Kidney (tissue), 13 donors: ENCODE measurements at regions not wholly inside any gene's neighbourhood (a gene's known extent, or its start where the extent isn't known, plus 50 kb on each side); places are given as distances from the start of the nearest gene placed in this dataset.

Source experiments
- DNase-seq, 5 donors: peaks; one replicate each; pipeline ENCODE4 v3.0.0-alpha.2; 2013 to 2020
- FAIRE-seq: peaks from 2 replicates; lab custom pipeline; 2012; peaks lifted over from hg19 to GRCh38; lab: Jason Lieb, UNC
- H3K27ac ChIP-seq, 2 donors: one replicate each; pipeline ENCODE4 v1.7.0; 2013; ENCODE audit warnings: low read depth in 2 of 2, low read length in 2 of 2, inconsistent platforms in 1 of 2
- H3K27me3 ChIP-seq: one replicate; pipeline ENCODE4 v1.7.1; 2013; ENCODE audit warnings: low read length, inconsistent platforms; ENCODE audit not compliant: control insufficient read depth, insufficient read depth
- H3K36me3 ChIP-seq, 3 donors: one replicate each; pipeline versions ENCODE4 v1.7.0 to v1.7.1; 2013; ENCODE audit warnings: low read length in 3 of 3, control low read depth in 1 of 3, inconsistent platforms in 1 of 3; ENCODE audit not compliant: insufficient read depth in 3 of 3, control insufficient read depth in 2 of 3
- H3K4me1 ChIP-seq, 3 donors: one replicate each; pipeline versions ENCODE4 v1.7.0 to v1.7.1; 2013; ENCODE audit warnings: low read length in 3 of 3, inconsistent platforms in 1 of 3, low read depth in 1 of 3; ENCODE audit not compliant: control insufficient read depth in 2 of 3, insufficient read depth in 2 of 3
- H3K4me3 ChIP-seq, 3 donors: one replicate each; pipeline versions ENCODE4 v1.7.0 to v1.8.1; 2013; ENCODE audit warnings: low read length in 3 of 3, control low read depth in 1 of 3, inconsistent platforms in 1 of 3
- H3K9ac ChIP-seq, 3 donors: one replicate each; pipeline versions ENCODE4 v1.7.0 to v1.7.1; 2013; ENCODE audit warnings: low read length in 3 of 3, control low read depth in 1 of 3, inconsistent platforms in 1 of 3
- H3K9me3 ChIP-seq, 3 donors: one replicate each; pipeline versions ENCODE4 v1.7.0 to v1.7.1; 2013; ENCODE audit warnings: low read length in 3 of 3, control low read depth in 1 of 3, inconsistent platforms in 1 of 3; ENCODE audit not compliant: control insufficient read depth in 2 of 3, insufficient read depth in 1 of 3
- intact Hi-C: fragments of 100-400 bp; cut with DNase I; formaldehyde crosslinking; loops from one replicate; pipeline ENCODE4 v1.11.1; 2022
- TF ChIP-seq, protein P1 (sequence below): IDR thresholded peaks from 3 replicates; pipeline ENCODE4 v1.5.1; 2012; ENCODE audit warnings: mild to moderate bottlenecking, moderate library complexity, borderline replicate concordance; ENCODE audit not compliant: insufficient read depth; ENCODE audit errors: extremely low read depth
- donor health status: control.
- donor health status: control.
- donor health status: control.
- donor health status: control.
- donor health status: control.
- donor health status: DM: yes; HTN: yes; CAD: no.
- donor health status: Normal renal cell carcinoma (clear cell type).

GRCh38 chr5:164352695-164353094 lies 847.3 kb downstream of the MAT2B start:
- TF ChIP-seq, protein P1, sequence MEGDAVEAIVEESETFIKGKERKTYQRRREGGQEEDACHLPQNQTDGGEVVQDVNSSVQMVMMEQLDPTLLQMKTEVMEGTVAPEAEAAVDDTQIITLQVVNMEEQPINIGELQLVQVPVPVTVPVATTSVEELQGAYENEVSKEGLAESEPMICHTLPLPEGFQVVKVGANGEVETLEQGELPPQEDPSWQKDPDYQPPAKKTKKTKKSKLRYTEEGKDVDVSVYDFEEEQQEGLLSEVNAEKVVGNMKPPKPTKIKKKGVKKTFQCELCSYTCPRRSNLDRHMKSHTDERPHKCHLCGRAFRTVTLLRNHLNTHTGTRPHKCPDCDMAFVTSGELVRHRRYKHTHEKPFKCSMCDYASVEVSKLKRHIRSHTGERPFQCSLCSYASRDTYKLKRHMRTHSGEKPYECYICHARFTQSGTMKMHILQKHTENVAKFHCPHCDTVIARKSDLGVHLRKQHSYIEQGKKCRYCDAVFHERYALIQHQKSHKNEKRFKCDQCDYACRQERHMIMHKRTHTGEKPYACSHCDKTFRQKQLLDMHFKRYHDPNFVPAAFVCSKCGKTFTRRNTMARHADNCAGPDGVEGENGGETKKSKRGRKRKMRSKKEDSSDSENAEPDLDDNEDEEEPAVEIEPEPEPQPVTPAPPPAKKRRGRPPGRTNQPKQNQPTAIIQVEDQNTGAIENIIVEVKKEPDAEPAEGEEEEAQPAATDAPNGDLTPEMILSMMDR = no peak
- no peak overlapping the region for H3K4me3 ChIP-seq
- H3K27me3 ChIP-seq = no peaks in the 10 kb centered on the region
- no peaks in the 10 kb centered on the region for H3K36me3 ChIP-seq
- FAIRE-seq = no peak
- no peak overlapping the region for H3K9ac ChIP-seq
- H3K9me3 ChIP-seq = no peaks in the 10 kb centered on the region
- intact Hi-C loops = no loop called here
- peak in 1 of 5 donors; percentile 15 for DNase-seq
- no peaks in the 10 kb centered on the region for H3K4me1 ChIP-seq
- H3K27ac ChIP-seq = no peak overlapping the region

- Histone ChIP-seq H3K9me3 (no peaks in the 10 kb centered on the region), H3K4me1 (no peaks in the 10 kb centered on the region), H3K9ac (no peak overlapping the region), H3K27me3 (no peaks in the 10 kb centered on the region), H3K27ac (no peak overlapping the region), H3K36me3 (no peaks in the 10 kb centered on the region), H3K4me3 (no peak overlapping the region)
- FAIRE-seq (no peak), DNase-seq (peak in 2 of 5 donors; percentile 44 to 62)
- intact Hi-C loops = no loop called here
- TF ChIP-seq, protein P1 = no peak
Observed at GRCh38 chr5:164353155-164353554, 847.7 kb downstream of the MAT2B start.

- Histone ChIP-seq H3K4me1 (no peaks in the 10 kb centered on the region), H3K9ac (no peak overlapping the region), H3K27ac (no peak overlapping the region), H3K4me3 (no peak overlapping the region), H3K27me3 (no peaks in the 10 kb centered on the region), H3K9me3 (no peaks in the 10 kb centered on the region), H3K36me3 (no peaks in the 10 kb centered on the region)
- DNase-seq (no peak), FAIRE-seq (no peak)
- intact Hi-C loops = no loop called here
- TF ChIP-seq, protein P1 = no peak
Observed at GRCh38 chr5:164354139-164354751, 848.8 kb downstream of the MAT2B start.
